Heart left ventricle (tissue), 16 donors: ENCODE measurements at regions not wholly inside any gene's neighbourhood (a gene's known extent, or its start where the extent isn't known, plus 50 kb on each side); places are given as distances from the start of the nearest gene placed in this dataset.

Source experiments
- ATAC-seq, 4 donors: fragments of 200-7000 bp; cut with Tn5 transposase; one replicate each; pipeline ENCODE4 v1.9.1; 2020 to 2022; ENCODE audit warnings: moderate library complexity in 4 of 4, mild to moderate bottlenecking in 3 of 4, moderate number of reproducible peaks in 1 of 4
- DNase-seq, 5 donors: peaks; one replicate each; pipeline ENCODE4 v3.0.0-alpha.2; 2020
- H3K27ac ChIP-seq, 12 donors: fragments of 200-600 bp; sonication (generic) in 4 of 12; one replicate each; pipeline versions ENCODE4 v1.5.0 to v1.8.0; 2016 to 2022; ENCODE audit warnings: mild to moderate bottlenecking in 2 of 12
- H3K27me3 ChIP-seq, 9 donors: fragments of 200-600 bp; sonication (generic) in 2 of 9; one replicate each; pipeline versions ENCODE4 v1.5.1 to v1.8.0; 2016 to 2022; ENCODE audit warnings: mild to moderate bottlenecking in 3 of 9
- H3K36me3 ChIP-seq, 9 donors: fragments of 200-600 bp; sonication (generic) in 2 of 9; one replicate each; pipeline versions ENCODE4 v1.5.0 to v1.8.0; 2018 to 2022; ENCODE audit warnings: mild to moderate bottlenecking in 2 of 9
- H3K4me1 ChIP-seq, 12 donors: fragments of 200-600 bp; sonication (generic) in 4 of 12; one replicate each; pipeline versions ENCODE4 v1.5.0 to v1.8.0; 2016 to 2022; ENCODE audit warnings: mild to moderate bottlenecking in 3 of 12
- H3K4me3 ChIP-seq, 12 donors: fragments of 200-600 bp; sonication (generic) in 4 of 12; one replicate each; pipeline versions ENCODE4 v1.5.0 to v1.8.0; 2017 to 2022; ENCODE audit warnings: mild to moderate bottlenecking in 9 of 12, moderate library complexity in 4 of 12
- H3K9me3 ChIP-seq, 12 donors: fragments of 200-600 bp; sonication (generic) in 4 of 12; one replicate each; pipeline versions ENCODE4 v1.5.0 to v1.8.0; 2016 to 2022; ENCODE audit warnings: mild to moderate bottlenecking in 1 of 12
- POLR2A ChIP-seq, 2 donors: fragments of 450-650 bp; IDR thresholded peaks; one replicate each; pipeline ENCODE4 v1.6.1; 2017; ENCODE audit warnings: antibody characterized with exemption in 2 of 2, mild to moderate bottlenecking in 2 of 2, moderate library complexity in 2 of 2
- WGBS, 4 donors: extraction: QIAGEN DNeasy Blood & Tissue Kit in 2 of 4; methylation state at CpG; one replicate each; pipeline versions ENCODE4 v1.1.5 to v1.1.7; 2013 to 2018; 5-methylcytosine and 5-hydroxymethylcytosine counted together
- intact Hi-C, 10 donors: fragments of 100-400 bp; cut with DNase I; formaldehyde crosslinking; loops; one replicate each; pipeline versions ENCODE4 v1.11.1 to v1.14.2; 2022
- TF ChIP-seq, protein P1 (sequence below), 12 donors: fragments of 200-600 bp; sonication (generic) in 4 of 12; IDR thresholded peaks; one replicate each; pipeline versions ENCODE4 v1.5.0 to v1.8.0; 2018 to 2022; ENCODE audit warnings: antibody characterized with exemption in 12 of 12, mild to moderate bottlenecking in 5 of 12
- donor health status: ischemic (EF 13 %, LVEDD 7.1; RV severe dilation, severe dysfunction).
- donor health status: healthy with polysubstance abuse.
- donor health status: DM: no; HTN: yes; CAD: no.
- donor health status: DM: no; HTN: no; CAD: no.
- donor health status: ischemic (EF 25% LVEDD 6.9; RV normal size, moderate dysfunction).
- donor health status: ischemic (EF 25% LVEDD 5.7; RV mildly dilated, moderate dysfunction).
- donor health status: healthy.
- donor health status: DM: yes; HTN: yes; CAD: no.
- donor health status: ischemic (EF 35%, LVEDD 5.7; RV mildly dilated, moderate dysfunction).
- donor health status: nonischemic (EF 11% LVEDD 7.7; RV severe dilation, severe dysfunction).
- donor health status: DM: yes; HTN: yes; CAD: no.
- donor health status: PGD.
- donor health status: ischemic (EF 29% LVEDD 5.4; RV normal size, mild dysfunction).
- donor health status: nonischemic (EF 23%, LVEDD 6.1; RV moderate dilation, normal function).

DNA sequence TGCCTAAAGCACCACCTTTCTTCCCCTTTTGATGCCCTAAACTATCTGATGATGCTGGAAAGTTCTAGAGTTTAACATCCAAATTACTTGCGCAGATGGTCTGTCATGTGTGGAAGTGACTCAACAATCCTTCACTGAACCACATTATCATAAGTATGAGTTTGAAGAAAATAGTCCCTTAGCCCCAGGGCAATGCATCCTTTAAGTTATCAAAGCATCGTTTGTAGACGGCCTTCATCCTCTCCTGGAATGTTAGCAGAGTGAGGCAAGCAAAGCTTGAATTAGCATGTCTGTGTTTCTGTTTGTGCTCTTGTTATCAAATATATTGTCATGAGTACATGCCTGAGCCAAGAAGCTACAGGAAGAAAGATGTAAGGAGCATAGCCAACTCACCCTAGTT lies 570.9 kb downstream of the MID1IP1 start:
- 68 to 80% (median 72%) methylated on average over 3 of the region's 3 CpGs for WGBS, 4 donors
- DNase-seq (no peak), ATAC-seq (no peak)
- H3K9me3 ChIP-seq: no peaks in the 10 kb centered on the region
- TF ChIP-seq POLR2A (IDR thresholded peaks at IDR 0.05): no peak
- TF ChIP-seq, protein P1, sequence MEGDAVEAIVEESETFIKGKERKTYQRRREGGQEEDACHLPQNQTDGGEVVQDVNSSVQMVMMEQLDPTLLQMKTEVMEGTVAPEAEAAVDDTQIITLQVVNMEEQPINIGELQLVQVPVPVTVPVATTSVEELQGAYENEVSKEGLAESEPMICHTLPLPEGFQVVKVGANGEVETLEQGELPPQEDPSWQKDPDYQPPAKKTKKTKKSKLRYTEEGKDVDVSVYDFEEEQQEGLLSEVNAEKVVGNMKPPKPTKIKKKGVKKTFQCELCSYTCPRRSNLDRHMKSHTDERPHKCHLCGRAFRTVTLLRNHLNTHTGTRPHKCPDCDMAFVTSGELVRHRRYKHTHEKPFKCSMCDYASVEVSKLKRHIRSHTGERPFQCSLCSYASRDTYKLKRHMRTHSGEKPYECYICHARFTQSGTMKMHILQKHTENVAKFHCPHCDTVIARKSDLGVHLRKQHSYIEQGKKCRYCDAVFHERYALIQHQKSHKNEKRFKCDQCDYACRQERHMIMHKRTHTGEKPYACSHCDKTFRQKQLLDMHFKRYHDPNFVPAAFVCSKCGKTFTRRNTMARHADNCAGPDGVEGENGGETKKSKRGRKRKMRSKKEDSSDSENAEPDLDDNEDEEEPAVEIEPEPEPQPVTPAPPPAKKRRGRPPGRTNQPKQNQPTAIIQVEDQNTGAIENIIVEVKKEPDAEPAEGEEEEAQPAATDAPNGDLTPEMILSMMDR (IDR thresholded peaks at IDR 0.05): no peak
- peaks cover 0 to 36% (median 0%) of the 10 kb centered on the region in 9 donors for H3K27me3 ChIP-seq
- no peak overlapping the region for H3K27ac ChIP-seq
- H3K36me3 ChIP-seq: no peaks in the 10 kb centered on the region
- no peak overlapping the region for H3K4me3 ChIP-seq
- H3K4me1 ChIP-seq: no peaks in the 10 kb centered on the region
- intact Hi-C loops: no loop called here

GRCh38 chrX:39377157-39377556 lies 575.9 kb downstream of the MID1IP1 start:
- DNase-seq (no peak), ATAC-seq (no peak)
- Histone ChIP-seq H3K27ac (no peak overlapping the region), H3K4me3 (no peak overlapping the region), H3K36me3 (no peaks in the 10 kb centered on the region), H3K4me1 (no peaks in the 10 kb centered on the region), H3K9me3 (no peaks in the 10 kb centered on the region), H3K27me3 (peaks cover 0 to 19% (median 0%) of the 10 kb centered on the region in 9 donors)
- TF ChIP-seq, protein P1 (IDR thresholded peaks at IDR 0.05): no peak
- no peak for TF ChIP-seq POLR2A (IDR thresholded peaks at IDR 0.05)
- intact Hi-C loops: no loop called here

GRCh38 chrX:39377773-39378172 lies 576.5 kb downstream of the MID1IP1 start:
- WGBS, 4 donors: 78 to 97% (median 91%) methylated on average over 1 of the region's 1 CpG
- DNase-seq (no peak), ATAC-seq (no peak)
- TF ChIP-seq POLR2A (IDR thresholded peaks at IDR 0.05): no peak
- TF ChIP-seq, protein P1 (IDR thresholded peaks at IDR 0.05): no peak
- Histone ChIP-seq H3K36me3 (no peaks in the 10 kb centered on the region), H3K27ac (no peak overlapping the region), H3K27me3 (peaks cover 0 to 19% (median 0%) of the 10 kb centered on the region in 9 donors), H3K4me1 (no peaks in the 10 kb centered on the region), H3K9me3 (no peaks in the 10 kb centered on the region), H3K4me3 (no peak overlapping the region)
- intact Hi-C loops: no loop called here

DNA sequence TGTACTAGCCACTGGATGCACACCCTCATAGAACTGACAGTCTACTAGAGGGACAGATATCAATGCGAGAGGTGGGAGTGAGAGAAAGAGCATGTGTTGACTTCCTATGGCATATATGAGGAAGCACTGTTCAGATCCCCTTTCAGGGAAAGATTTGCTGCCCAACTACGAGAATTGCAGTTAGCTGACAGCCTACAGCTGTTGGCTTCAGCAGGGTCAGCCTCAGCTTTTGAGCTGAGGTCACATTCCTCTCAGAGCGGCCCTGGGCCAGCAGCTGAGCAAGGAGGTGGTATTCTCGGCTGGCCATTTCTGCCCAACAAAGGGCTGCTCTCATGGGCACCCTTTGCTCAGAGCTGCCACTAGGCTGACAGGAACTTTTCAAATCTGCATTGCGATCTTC lies 580.2 kb downstream of the MID1IP1 start:
- TF ChIP-seq, protein P1 (IDR thresholded peaks at IDR 0.05): no peak
- no peak for TF ChIP-seq POLR2A (IDR thresholded peaks at IDR 0.05)
- intact Hi-C loops: no loop called here
- H3K4me1 ChIP-seq: no peaks in the 10 kb centered on the region
- WGBS, 4 donors: 67 to 90% (median 74%) methylated on average over 5 of the region's 5 CpGs
- no peak overlapping the region for H3K4me3 ChIP-seq
- peaks cover 0 to 25% (median 0%) of the 10 kb centered on the region in 9 donors for H3K27me3 ChIP-seq
- DNase-seq (peak in 1 of 5 donors; percentile 20), ATAC-seq (no peak)
- H3K36me3 ChIP-seq: no peaks in the 10 kb centered on the region
- H3K9me3 ChIP-seq: no peaks in the 10 kb centered on the region
- no peak overlapping the region for H3K27ac ChIP-seq
